ENCODE measurements at regions not wholly inside any gene's neighbourhood (a gene's known extent, or its start where the extent isn't known, plus 50 kb on each side); places are given as distances from the start of the nearest gene placed in this dataset.

- TF ChIP-seq EP300 (IDR thresholded peaks at IDR 0.05; ENCODE audit: borderline replicate concordance in 1 of 2, low read depth in 2 of 2, low read length in 2 of 2) (no peak), CTCF (IDR thresholded peaks at IDR 0.05; ENCODE audit: control extremely low read depth in 1 of 3, insufficient read depth in 1 of 3, low read depth in 1 of 3, low read length in 3 of 3) (no peak), JUND (IDR thresholded peaks at IDR 0.05; ENCODE audit: low read length) (no peak), JUN (IDR thresholded peaks at IDR 0.05; ENCODE audit: low read depth, low read length) (no peak), YY1 (IDR thresholded peaks at IDR 0.05; ENCODE audit: low read depth, low read length) (no peak), RAD21 (IDR thresholded peaks at IDR 0.05 in 1 of 2, conservative IDR thresholded peaks at IDR 0.05 in 1 of 2; ENCODE audit: low read depth in 2 of 2, low read length in 2 of 2) (no peak)
These were observed 75.9 kb upstream of the SEPTIN5 start for GRCh38 chr22:19638282-19639015.

Data from H1 (cell line).